ENCODE measurements at regions not wholly inside any gene's neighbourhood (a gene's known extent, or its start where the extent isn't known, plus 50 kb on each side); places are given as distances from the start of the nearest gene placed in this dataset.

- Histone ChIP-seq H3K9ac (ENCODE audit: low read length) (no peak overlapping the region), H3K36me3 (replicated peaks in 1 of 2; ENCODE audit: control extremely low read depth in 1 of 2, control insufficient read depth in 1 of 2, extremely low read depth in 1 of 2, insufficient read depth in 2 of 2, low read length in 1 of 2) (no peaks in the 10 kb centered on the region), H3K27ac (ENCODE audit: low read length in 2 of 2) (no peak overlapping the region), H3K27me3 (replicated peaks in 1 of 4; ENCODE audit: control extremely low read depth in 1 of 4, control insufficient read depth in 3 of 4, insufficient read depth in 4 of 4, low read length in 3 of 4) (no peaks in the 10 kb centered on the region), H3K4me2 (replicated peaks; ENCODE audit: low read depth, low read length, poor library complexity, severe bottlenecking) (no peak overlapping the region), H3K4me3 (ENCODE audit: control extremely low read depth in 1 of 5, extremely low read depth in 1 of 5, insufficient read depth in 1 of 5, low read depth in 2 of 5, low read length in 4 of 5) (no peak overlapping the region), H4K20me1 (ENCODE audit: control insufficient read depth, insufficient read depth, low read length, poor library complexity, severe bottlenecking) (no peaks in the 10 kb centered on the region), H2AFZ (ENCODE audit: insufficient read depth, low read depth, low read length, poor library complexity, severe bottlenecking) (no peak overlapping the region), H3K79me2 (ENCODE audit: control insufficient read depth, insufficient read depth, low read length) (peaks cover 23% of the 10 kb centered on the region), H3K4me1 (ENCODE audit: control insufficient read depth in 2 of 2, insufficient read depth in 2 of 2, low read length in 2 of 2) (peaks cover 13 to 19% of the 10 kb centered on the region in 2 donors), H3K9me3 (ENCODE audit: control extremely low read depth in 1 of 3, control insufficient read depth in 2 of 3, insufficient read depth in 1 of 3, low read length in 2 of 3) (peaks cover 0 to 8% (median 0%) of the 10 kb centered on the region in 3 donors)
- POLR2A ChIA-PET = no interaction called here
- ATAC-seq (ENCODE audit: low read depth) (no peak), DNase-seq (no peak)
- intact Hi-C loops (cut with micrococcal nuclease) = no loop called here
- Mint-ChIP-seq H3K4me3 (no peak overlapping the region), H3K27me3 (no peaks in the 10 kb centered on the region), H3K4me1 (peaks cover 40% of the 10 kb centered on the region), H3K9me3 (ENCODE audit: insufficient read depth) (no peaks in the 10 kb centered on the region), H3K27ac (no peak overlapping the region)
- no peak for TF ChIP-seq EZH2 (IDR thresholded peaks at IDR 0.05; ENCODE audit: borderline replicate concordance, insufficient read depth, low read depth, low read length, poor library complexity, severe bottlenecking)
- no peak for TF ChIP-seq CTCF (IDR thresholded peaks at IDR 0.05)
- no CpG with 5 or more reads among the region's 1 CpG for WGBS (ENCODE audit: insufficient coverage)
- CTCF ChIA-PET = no interaction called here
Observed at GRCh38 chr10:89901895-89902294, 200.5 kb downstream of the KIF20B start.

GRCh38 chr10:89904755-89905154, 203.4 kb downstream of the KIF20B start:
- H3K9me3 Mint-ChIP-seq (ENCODE audit: insufficient read depth) = no peaks in the 10 kb centered on the region
- H3K4me2 ChIP-seq (replicated peaks; ENCODE audit: low read depth, low read length, poor library complexity, severe bottlenecking) = no peak overlapping the region
- H3K4me1 ChIP-seq (ENCODE audit: control insufficient read depth in 2 of 2, insufficient read depth in 2 of 2, low read length in 2 of 2) = peaks cover 0 to 3% of the 10 kb centered on the region in 2 donors
- ATAC-seq (ENCODE audit: low read depth) (no peak), DNase-seq (no peak)
- peaks cover 29% of the 10 kb centered on the region for H3K4me1 Mint-ChIP-seq
- H3K36me3 ChIP-seq (replicated peaks in 1 of 2; ENCODE audit: control extremely low read depth in 1 of 2, control insufficient read depth in 1 of 2, extremely low read depth in 1 of 2, insufficient read depth in 2 of 2, low read length in 1 of 2) = no peaks in the 10 kb centered on the region
- CTCF ChIA-PET = no interaction called here
- peaks cover 7% of the 10 kb centered on the region for H3K79me2 ChIP-seq (ENCODE audit: control insufficient read depth, insufficient read depth, low read length)
- no peaks in the 10 kb centered on the region for H3K9me3 ChIP-seq (ENCODE audit: control extremely low read depth in 1 of 3, control insufficient read depth in 2 of 3, insufficient read depth in 1 of 3, low read length in 2 of 3)
- TF ChIP-seq EZH2 (IDR thresholded peaks at IDR 0.05; ENCODE audit: borderline replicate concordance, insufficient read depth, low read depth, low read length, poor library complexity, severe bottlenecking) (no peak), CTCF (IDR thresholded peaks at IDR 0.05) (no peak)
- no peaks in the 10 kb centered on the region for H3K27me3 ChIP-seq (replicated peaks in 1 of 4; ENCODE audit: control extremely low read depth in 1 of 4, control insufficient read depth in 3 of 4, insufficient read depth in 4 of 4, low read length in 3 of 4)
- no peak overlapping the region for H3K9ac ChIP-seq (ENCODE audit: low read length)
- H3K27me3 Mint-ChIP-seq = peaks cover 6% of the 10 kb centered on the region
- POLR2A ChIA-PET = no interaction called here
- H3K27ac ChIP-seq (ENCODE audit: low read length in 2 of 2) = no peak overlapping the region
- intact Hi-C loops (cut with micrococcal nuclease) = no loop called here
- no peak overlapping the region for H3K4me3 ChIP-seq (ENCODE audit: control extremely low read depth in 1 of 5, extremely low read depth in 1 of 5, insufficient read depth in 1 of 5, low read depth in 2 of 5, low read length in 4 of 5)
- no peaks in the 10 kb centered on the region for H4K20me1 ChIP-seq (ENCODE audit: control insufficient read depth, insufficient read depth, low read length, poor library complexity, severe bottlenecking)
- H3K27ac Mint-ChIP-seq = no peak overlapping the region
- no peak overlapping the region for H3K4me3 Mint-ChIP-seq
- 35% methylated on average over 4 of the region's 4 CpGs for WGBS (ENCODE audit: insufficient coverage)
- H2AFZ ChIP-seq (ENCODE audit: insufficient read depth, low read depth, low read length, poor library complexity, severe bottlenecking) = no peak overlapping the region

Measured in B cell (primary cell).